ENCODE measurements at regions not wholly inside any gene's neighbourhood (a gene's known extent, or its start where the extent isn't known, plus 50 kb on each side); places are given as distances from the start of the nearest gene placed in this dataset.

DNA sequence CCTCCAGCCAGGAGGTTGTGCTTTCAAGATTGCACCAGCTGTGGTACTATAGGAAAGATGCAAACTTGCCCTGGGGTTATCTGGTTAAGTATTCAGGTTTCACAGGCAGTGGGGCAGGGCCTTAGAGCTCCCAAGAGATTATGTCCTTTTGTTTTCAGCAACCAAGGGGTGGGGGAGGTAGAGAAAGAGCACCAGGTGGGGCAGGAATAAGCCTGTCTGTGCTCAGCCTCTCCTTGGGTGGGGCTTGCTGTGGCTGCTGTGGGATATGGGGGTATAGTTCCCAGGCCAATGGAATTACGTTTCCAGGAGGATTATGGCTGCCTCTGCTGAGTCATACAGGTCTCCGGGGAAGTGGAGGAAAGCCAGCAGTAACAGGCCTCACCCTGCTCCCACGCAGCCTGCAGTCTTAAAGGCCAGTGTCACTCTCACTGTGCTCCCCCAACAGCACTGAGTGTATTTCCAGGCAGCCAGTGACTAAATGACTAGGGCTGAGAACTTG lies 508.6 kb downstream of the RWDD3 start:
- no peaks in the 10 kb centered on the region for H3K27me3 ChIP-seq (ENCODE audit: insufficient read depth)
- H3K4me3 ChIP-seq (ENCODE audit: low read depth in 2 of 2, low read length in 1 of 2): no peak overlapping the region
- H3K79me2 ChIP-seq (ENCODE audit: insufficient read depth): no peaks in the 10 kb centered on the region
- CTCF ChIA-PET: interaction anchor here (0.9 to 1.3 kb wide), 2 partner anchors 10 to 295 kb away, joined by 3 read pairs; no protein-coding TSS in a partner anchor
- TF ChIP-seq RCOR1 (IDR thresholded peaks at IDR 0.05; ENCODE audit: low read length) (no peak), MEF2A (IDR thresholded peaks at IDR 0.05; ENCODE audit: borderline replicate concordance, low read depth) (no peak), SMC3 (IDR thresholded peaks at IDR 0.05; ENCODE audit: low read depth, low read length) (no peak), MXI1 (IDR thresholded peaks at IDR 0.05; ENCODE audit: low read depth, low read length) (no peak), RFX5 (IDR thresholded peaks at IDR 0.05; ENCODE audit: low read length) (no peak), TCF12 (IDR thresholded peaks at IDR 0.05) (no peak), JUND (IDR thresholded peaks at IDR 0.05) (no peak), YY1 (IDR thresholded peaks at IDR 0.05; ENCODE audit: low read depth) (no peak), TEAD4 (IDR thresholded peaks at IDR 0.05; ENCODE audit: borderline replicate concordance, insufficient read depth) (no peak), ZBTB33 (IDR thresholded peaks at IDR 0.05; ENCODE audit: borderline replicate concordance, low read depth) (no peak), POLR2AphosphoS5 (IDR thresholded peaks at IDR 0.05; ENCODE audit: low read depth, low read length) (no peak), CHD2 (IDR thresholded peaks at IDR 0.05; ENCODE audit: low read length, partially characterized antibody) (no peak), EP300 (IDR thresholded peaks at IDR 0.05; ENCODE audit: borderline replicate concordance in 1 of 2, low read depth in 1 of 2, low read length in 1 of 2) (no peak)
- TF ChIP-seq, protein P1, sequence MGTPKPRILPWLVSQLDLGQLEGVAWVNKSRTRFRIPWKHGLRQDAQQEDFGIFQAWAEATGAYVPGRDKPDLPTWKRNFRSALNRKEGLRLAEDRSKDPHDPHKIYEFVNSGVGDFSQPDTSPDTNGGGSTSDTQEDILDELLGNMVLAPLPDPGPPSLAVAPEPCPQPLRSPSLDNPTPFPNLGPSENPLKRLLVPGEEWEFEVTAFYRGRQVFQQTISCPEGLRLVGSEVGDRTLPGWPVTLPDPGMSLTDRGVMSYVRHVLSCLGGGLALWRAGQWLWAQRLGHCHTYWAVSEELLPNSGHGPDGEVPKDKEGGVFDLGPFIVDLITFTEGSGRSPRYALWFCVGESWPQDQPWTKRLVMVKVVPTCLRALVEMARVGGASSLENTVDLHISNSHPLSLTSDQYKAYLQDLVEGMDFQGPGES (IDR thresholded peaks at IDR 0.05; ENCODE audit: low read depth, low read length): no peak
- no peaks in the 10 kb centered on the region for H3K36me3 ChIP-seq (replicated peaks in 1 of 2; ENCODE audit: control insufficient read depth in 1 of 2, insufficient read depth in 2 of 2, low read length in 1 of 2)
- POLR2A ChIA-PET: no interaction called here
- no peaks in the 10 kb centered on the region for H4K20me1 ChIP-seq (ENCODE audit: insufficient read depth)
- H3F3A ChIP-seq (replicated peaks; ENCODE audit: insufficient read depth): no peaks in the 10 kb centered on the region
- no peaks in the 10 kb centered on the region; a peak in 1 of 4 replicates for H3K4me1 ChIP-seq (ENCODE audit: control insufficient read depth in 1 of 2, insufficient read depth in 2 of 2, low read depth in 1 of 2, low read length in 1 of 2)
- 0 out of 2 replicates have a peak, but pooled peaks cover 5% of the 10 kb centered on the region for H3K9me3 ChIP-seq
- H3K9ac ChIP-seq: no peak overlapping the region
- no peak overlapping the region for H3K4me2 ChIP-seq
- DNase-seq: no peak
- H3K9me2 ChIP-seq: no peaks in the 10 kb centered on the region
- no peak overlapping the region; a peak in 1 of 4 replicates for H3K27ac ChIP-seq (ENCODE audit: low read depth in 2 of 2, low read length in 1 of 2)
- WGBS (ENCODE audit: low lambda C conversion rate): 6% methylated on average over 3 of the region's 3 CpGs
- H2AFZ ChIP-seq (ENCODE audit: low read depth): no peak overlapping the region

DNA sequence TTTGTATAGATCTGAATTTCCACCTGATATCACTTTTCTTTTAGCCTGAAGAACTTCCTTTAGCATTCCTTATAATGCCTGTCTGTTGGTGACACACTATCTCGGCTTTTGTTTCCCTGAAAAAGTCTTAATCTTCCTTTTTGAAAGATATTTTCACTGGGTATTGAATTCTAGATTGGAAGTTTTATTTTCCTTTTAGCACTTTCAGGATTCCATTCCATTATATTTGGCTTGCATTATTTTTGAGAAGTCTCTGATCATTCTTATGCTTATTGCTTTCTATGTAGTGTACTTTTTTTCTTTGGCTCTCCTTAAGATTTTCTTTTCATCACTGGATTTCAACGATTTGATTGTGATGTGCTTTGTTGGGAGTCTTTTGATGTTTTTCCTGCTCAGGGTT lies 510.7 kb downstream of the RWDD3 start:
- H3F3A ChIP-seq (replicated peaks; ENCODE audit: insufficient read depth): no peaks in the 10 kb centered on the region

More for the DNA sequence above, 510.7 kb downstream of the RWDD3 start:
- no peaks in the 10 kb centered on the region for H3K36me3 ChIP-seq (replicated peaks in 1 of 2; ENCODE audit: control insufficient read depth in 1 of 2, insufficient read depth in 2 of 2, low read length in 1 of 2)
- H3K9me3 ChIP-seq: 0 out of 2 replicates have a peak, but pooled peaks cover 5% of the 10 kb centered on the region
- no peaks in the 10 kb centered on the region for H3K27me3 ChIP-seq (ENCODE audit: insufficient read depth)
- CTCF ChIA-PET: no interaction called here
- H4K20me1 ChIP-seq (ENCODE audit: insufficient read depth): no peaks in the 10 kb centered on the region
- no peak overlapping the region for H2AFZ ChIP-seq (ENCODE audit: low read depth)
- TF ChIP-seq, protein P1 (IDR thresholded peaks at IDR 0.05; ENCODE audit: low read depth, low read length): no peak
- TF ChIP-seq CTCF (IDR thresholded peaks at IDR 0.05): no peak
- TF ChIP-seq USF1 (IDR thresholded peaks at IDR 0.05; ENCODE audit: borderline replicate concordance, low read depth): no peak
- no peaks in the 10 kb centered on the region for H3K9me2 ChIP-seq
- H3K4me1 ChIP-seq (ENCODE audit: control insufficient read depth in 1 of 2, insufficient read depth in 2 of 2, low read depth in 1 of 2, low read length in 1 of 2): no peaks in the 10 kb centered on the region; a peak in 1 of 4 replicates
- no peak overlapping the region for H3K4me2 ChIP-seq
- no peak for DNase-seq
- H3K27ac ChIP-seq (ENCODE audit: low read depth in 2 of 2, low read length in 1 of 2): no peak overlapping the region
- 7% methylated on average over 2 of the region's 2 CpGs for WGBS (ENCODE audit: low lambda C conversion rate)
- no peaks in the 10 kb centered on the region for H3K79me2 ChIP-seq (ENCODE audit: insufficient read depth)
- no peak overlapping the region for H3K4me3 ChIP-seq (ENCODE audit: low read depth in 2 of 2, low read length in 1 of 2)
- H3K9ac ChIP-seq: no peak overlapping the region
- POLR2A ChIA-PET: no interaction called here

Data from SK-N-SH (cell line).